WERI-Rb-1 (cell line): ENCODE measurements at regions not wholly inside any gene's neighbourhood (a gene's known extent, or its start where the extent isn't known, plus 50 kb on each side); places are given as distances from the start of the nearest gene placed in this dataset.

Source experiments
- DNase-seq: peaks from one replicate; pipeline ENCODE4 v3.0.0-alpha.2; 2020
- H3K27ac ChIP-seq: fragments of 250-450 bp; sonication (Bioruptor Pico); 2 replicates; pipeline ENCODE4 v1.5.1; 2020; ENCODE audit warnings: mild to moderate bottlenecking, moderate library complexity
- H3K27me3 ChIP-seq: fragments of 250-450 bp; sonication (Bioruptor Pico); 2 replicates; pipeline ENCODE4 v1.5.1; 2021; ENCODE audit warnings: mild to moderate bottlenecking, low read depth, moderate library complexity; ENCODE audit not compliant: insufficient read depth, severe bottlenecking
- H3K36me3 ChIP-seq: fragments of 250-450 bp; sonication (Bioruptor Pico); 2 replicates; pipeline ENCODE4 v1.5.1; 2020; ENCODE audit warnings: mild to moderate bottlenecking, moderate library complexity
- H3K4me3 ChIP-seq: 2 replicates; pipeline ENCODE4 v1.5.1; 2011; ENCODE audit warnings: low read depth, mild to moderate bottlenecking, control low read depth, low read length
- H3K9me3 ChIP-seq: fragments of 250-450 bp; sonication (Bioruptor Pico); 2 replicates; pipeline ENCODE4 v1.5.1; 2021; ENCODE audit warnings: mild to moderate bottlenecking, moderate library complexity; ENCODE audit not compliant: severe bottlenecking
- CTCF ChIP-seq: IDR thresholded peaks from 2 replicates; pipeline ENCODE4 v1.5.1; 2011; ENCODE audit warnings: low read depth, mild to moderate bottlenecking, control low read depth, inconsistent platforms, low read length

GRCh38 chr2:120580709-120581108, 155.0 kb upstream of the GLI2 start:
- no peak overlapping the region for H3K27ac ChIP-seq
- H3K4me3 ChIP-seq, result no peak overlapping the region
- H3K27me3 ChIP-seq, result no peaks in the 10 kb centered on the region
- no peak for DNase-seq
- no peaks in the 10 kb centered on the region for H3K36me3 ChIP-seq
- H3K9me3 ChIP-seq, result peaks cover 9% of the 10 kb centered on the region
- TF ChIP-seq CTCF, result no peak

- no peak overlapping the region for H3K4me3 ChIP-seq
- H3K27ac ChIP-seq, result no peak overlapping the region
- no peaks in the 10 kb centered on the region for H3K27me3 ChIP-seq
- H3K36me3 ChIP-seq, result no peaks in the 10 kb centered on the region
- no peak for TF ChIP-seq CTCF
- H3K9me3 ChIP-seq, result peaks cover 9% of the 10 kb centered on the region
- no peak for DNase-seq
These were observed 152.5 kb upstream of the GLI2 start for GRCh38 chr2:120583121-120583520.

- no peaks in the 10 kb centered on the region for H3K27me3 ChIP-seq
- no peak for TF ChIP-seq CTCF
- DNase-seq, result no peak
- no peak overlapping the region for H3K4me3 ChIP-seq
- H3K9me3 ChIP-seq, result peaks cover 9% of the 10 kb centered on the region
- H3K36me3 ChIP-seq, result no peaks in the 10 kb centered on the region
- H3K27ac ChIP-seq, result no peak overlapping the region
These were observed 151.7 kb upstream of the GLI2 start for GRCh38 chr2:120583851-120584570.

- TF ChIP-seq CTCF, result no peak
- DNase-seq, result no peak
- H3K4me3 ChIP-seq, result no peak overlapping the region
These were observed 149.0 kb upstream of the GLI2 start for GRCh38 chr2:120586507-120587278.

GRCh38 chr2:120587279-120587996, 148.2 kb upstream of the GLI2 start:
- no peaks in the 10 kb centered on the region for H3K36me3 ChIP-seq
- H3K9me3 ChIP-seq, result peaks cover 8% of the 10 kb centered on the region
- no peak for DNase-seq
- TF ChIP-seq CTCF, result no peak
- H3K4me3 ChIP-seq, result no peak overlapping the region
- no peaks in the 10 kb centered on the region for H3K27me3 ChIP-seq
- no peak overlapping the region for H3K27ac ChIP-seq

More at GRCh38 chr2:120586507-120587278, 149.0 kb upstream of the GLI2 start:
- Histone ChIP-seq H3K36me3 (no peaks in the 10 kb centered on the region), H3K27me3 (no peaks in the 10 kb centered on the region), H3K9me3 (peaks cover 9% of the 10 kb centered on the region), H3K27ac (no peak overlapping the region)
